GM12801 (cell line): ENCODE measurements at regions not wholly inside any gene's neighbourhood (a gene's known extent, or its start where the extent isn't known, plus 50 kb on each side); places are given as distances from the start of the nearest gene placed in this dataset.

Experiments used
- CTCF ChIP-seq: IDR thresholded peaks from one replicate; pipeline ENCODE4 v1.5.1; 2011; ENCODE audit warnings: control low read depth; ENCODE audit not compliant: insufficient read length; ENCODE audit errors: extremely low read depth

- TF ChIP-seq CTCF: no peak
These were observed 77.9 kb upstream of the ADO start for GRCh38 chr10:62726638-62727037.

- no peak for TF ChIP-seq CTCF
These were observed 76.6 kb upstream of the ADO start for GRCh38 chr10:62727934-62728333.

GRCh38 chr10:62728479-62728878 lies 76.0 kb upstream of the ADO start:
- TF ChIP-seq CTCF: no peak

GRCh38 chr10:62732841-62733653 lies 71.5 kb upstream of the ADO start:
- no peak for TF ChIP-seq CTCF

GRCh38 chr10:62733654-62734293 lies 70.7 kb upstream of the ADO start:
- no peak for TF ChIP-seq CTCF

GRCh38 chr10:62734781-62735463 lies 69.6 kb upstream of the ADO start:
- no peak for TF ChIP-seq CTCF

- no peak for TF ChIP-seq CTCF
These were observed 68.9 kb upstream of the ADO start for GRCh38 chr10:62735464-62736167.
